HCT116 (cell line): ENCODE measurements at regions not wholly inside any gene's neighbourhood (a gene's known extent, or its start where the extent isn't known, plus 50 kb on each side); places are given as distances from the start of the nearest gene placed in this dataset.

Experiments
- ZFX ChIP-seq: fragments of 450-650 bp; IDR thresholded peaks from 2 replicates; pipeline ENCODE4 v1.6.1; 2017
- TF ChIP-seq, protein P1 (sequence below), 3 experiments: fragments of 200-600 bp in 1 of 3; sonication (generic) in 1 of 3; IDR thresholded peaks in 2 of 3; conservative IDR thresholded peaks in 1 of 3; 2 replicates each; pipeline ENCODE4 v1.5.1; 2012 to 2017; ENCODE audit warnings: low read depth in 2 of 3, low read length in 2 of 3, antibody characterized with exemption in 1 of 3, borderline replicate concordance in 1 of 3, control low read depth in 1 of 3, mild to moderate bottlenecking in 1 of 3, mixed read lengths in 1 of 3, mixed run types in 1 of 3, moderate library complexity in 1 of 3; ENCODE audit not compliant: insufficient read depth in 1 of 3

DNA sequence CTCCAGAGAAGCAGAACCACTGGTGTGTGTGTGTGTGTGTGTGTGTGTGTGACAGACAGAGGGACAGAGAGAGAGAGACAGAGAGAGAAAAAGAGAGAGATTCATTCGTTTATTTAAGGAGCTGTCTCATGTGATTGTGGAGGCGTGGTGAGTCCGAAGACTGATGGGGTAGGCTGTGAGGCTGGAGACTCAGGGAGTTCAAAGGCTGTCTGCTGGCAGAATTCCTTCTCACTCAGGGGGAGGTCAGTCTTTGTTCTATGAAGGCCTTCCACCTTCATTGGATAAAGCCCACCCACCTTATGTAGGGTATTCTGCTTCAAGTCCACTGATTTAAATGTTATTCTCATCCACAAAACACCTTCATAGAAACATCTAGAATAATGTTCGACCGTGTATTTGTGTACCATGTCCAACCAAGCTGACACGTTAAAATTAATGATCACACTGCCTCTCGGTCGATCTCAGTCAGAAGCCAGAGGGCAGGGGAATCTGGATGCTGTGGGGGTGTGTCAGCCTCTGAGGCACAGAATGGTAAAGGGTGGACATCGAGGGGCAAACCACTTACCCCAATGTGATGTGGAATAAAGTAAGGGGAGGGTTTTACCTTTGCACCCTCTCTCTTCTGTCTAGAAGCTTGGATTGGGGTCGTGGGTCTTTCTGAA lies 275.6 kb downstream of the SLC4A3 start:
- TF ChIP-seq, protein P1, sequence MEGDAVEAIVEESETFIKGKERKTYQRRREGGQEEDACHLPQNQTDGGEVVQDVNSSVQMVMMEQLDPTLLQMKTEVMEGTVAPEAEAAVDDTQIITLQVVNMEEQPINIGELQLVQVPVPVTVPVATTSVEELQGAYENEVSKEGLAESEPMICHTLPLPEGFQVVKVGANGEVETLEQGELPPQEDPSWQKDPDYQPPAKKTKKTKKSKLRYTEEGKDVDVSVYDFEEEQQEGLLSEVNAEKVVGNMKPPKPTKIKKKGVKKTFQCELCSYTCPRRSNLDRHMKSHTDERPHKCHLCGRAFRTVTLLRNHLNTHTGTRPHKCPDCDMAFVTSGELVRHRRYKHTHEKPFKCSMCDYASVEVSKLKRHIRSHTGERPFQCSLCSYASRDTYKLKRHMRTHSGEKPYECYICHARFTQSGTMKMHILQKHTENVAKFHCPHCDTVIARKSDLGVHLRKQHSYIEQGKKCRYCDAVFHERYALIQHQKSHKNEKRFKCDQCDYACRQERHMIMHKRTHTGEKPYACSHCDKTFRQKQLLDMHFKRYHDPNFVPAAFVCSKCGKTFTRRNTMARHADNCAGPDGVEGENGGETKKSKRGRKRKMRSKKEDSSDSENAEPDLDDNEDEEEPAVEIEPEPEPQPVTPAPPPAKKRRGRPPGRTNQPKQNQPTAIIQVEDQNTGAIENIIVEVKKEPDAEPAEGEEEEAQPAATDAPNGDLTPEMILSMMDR (IDR thresholded peaks at IDR 0.05 in 2 of 3, conservative IDR thresholded peaks at IDR 0.05 in 1 of 3; ENCODE audit: borderline replicate concordance in 1 of 3, insufficient read depth in 1 of 3, low read depth in 2 of 3, low read length in 2 of 3): no peak
- TF ChIP-seq ZFX: no peak
